Psoas muscle (tissue), 7 donors: ENCODE measurements at regions not wholly inside any gene's neighbourhood (a gene's known extent, or its start where the extent isn't known, plus 50 kb on each side); places are given as distances from the start of the nearest gene placed in this dataset.

Experiments used
- ATAC-seq, 4 donors: fragments of 200-7000 bp; cut with Tn5 transposase; one replicate each; pipeline ENCODE4 v1.9.1; 2020; ENCODE audit warnings: moderate library complexity in 3 of 4, mild to moderate bottlenecking in 2 of 4
- DNase-seq, 2 donors: peaks; one replicate each; pipeline ENCODE4 v3.0.0-alpha.2; 2020
- H3K27ac ChIP-seq: fragments of 200-600 bp; one replicate; pipeline ENCODE4 v1.8.0; 2022
- H3K27me3 ChIP-seq, 3 donors: fragments of 200-600 bp in 1 of 3; one replicate each; pipeline versions ENCODE4 v1.6.1 to v1.8.0; 2013 to 2022; ENCODE audit warnings: low read length in 2 of 3, mild to moderate bottlenecking in 2 of 3, moderate library complexity in 1 of 3; ENCODE audit not compliant: insufficient read depth in 3 of 3
- H3K36me3 ChIP-seq, 2 donors: fragments of 200-600 bp in 1 of 2; one replicate each; pipeline versions ENCODE4 v1.6.1 to v1.8.0; 2013 to 2022; ENCODE audit warnings: low read depth in 1 of 2, mild to moderate bottlenecking in 1 of 2, moderate library complexity in 1 of 2; ENCODE audit not compliant: insufficient read depth in 1 of 2
- H3K4me1 ChIP-seq: fragments of 200-600 bp; one replicate; pipeline ENCODE4 v1.8.0; 2022
- H3K4me3 ChIP-seq: fragments of 200-600 bp; one replicate; pipeline ENCODE4 v1.8.0; 2022; ENCODE audit warnings: mild to moderate bottlenecking
- H3K9me3 ChIP-seq: fragments of 200-600 bp; one replicate; pipeline ENCODE4 v1.8.0; 2022
- CTCF ChIP-seq: fragments of 200-600 bp; IDR thresholded peaks from one replicate; pipeline ENCODE4 v1.8.0; 2022; ENCODE audit warnings: antibody characterized with exemption
- WGBS, 3 donors: extraction: QIAGEN DNeasy Blood & Tissue Kit; methylation state at CpG; one replicate each; pipeline versions ENCODE4 v1.1.6 to v1.1.7; 2013; 5-methylcytosine and 5-hydroxymethylcytosine counted together
- intact Hi-C, 2 donors: fragments of 100-400 bp; cut with DNase I; formaldehyde crosslinking; loops; one replicate each; pipeline versions ENCODE4 v1.11.0 to v1.14.2; 2022
- donor health status: healthy with polysubstance abuse.
- donor health status: DM: no; HTN: no; CAD: no; lungs with moderate emphysema.
- donor health status: Bipolar disorder and iron deficiency.
- donor health status: healthy.
- donor health status: DM: yes; HTN: yes; CAD: no.
- donor health status: DM: no; HTN: no; CAD: no.
- donor health status: DM: yes; HTN: yes; CAD: no.

- ATAC-seq = no peak
- no peak for DNase-seq
- 92 to 98% (median 96%) methylated on average over 1 of the region's 1 CpG for WGBS, 3 donors
- no peak for TF ChIP-seq CTCF
- Histone ChIP-seq H3K27me3 (no peaks in the 10 kb centered on the region), H3K27ac (no peak overlapping the region), H3K36me3 (no peaks in the 10 kb centered on the region), H3K4me1 (no peaks in the 10 kb centered on the region), H3K4me3 (no peak overlapping the region), H3K9me3 (no peaks in the 10 kb centered on the region)
- intact Hi-C loops = no loop called here
These were observed 233.1 kb downstream of the NR4A2 start for GRCh38 chr2:156099382-156099781.

- no peak for DNase-seq
- intact Hi-C loops = no loop called here
- Histone ChIP-seq H3K27ac (no peak overlapping the region), H3K27me3 (no peaks in the 10 kb centered on the region), H3K9me3 (no peaks in the 10 kb centered on the region), H3K4me1 (no peaks in the 10 kb centered on the region), H3K36me3 (no peaks in the 10 kb centered on the region), H3K4me3 (no peak overlapping the region)
- ATAC-seq = no peak
- no peak for TF ChIP-seq CTCF
- WGBS, 3 donors = 58 to 70% (median 69%) methylated on average over 2 of the region's 2 CpGs
These were observed 234.0 kb downstream of the NR4A2 start for GRCh38 chr2:156098506-156098905.

- Histone ChIP-seq H3K4me1 (no peaks in the 10 kb centered on the region), H3K9me3 (no peaks in the 10 kb centered on the region), H3K4me3 (no peak overlapping the region), H3K36me3 (no peaks in the 10 kb centered on the region), H3K27me3 (peaks cover 0 to 2% (median 0%) of the 10 kb centered on the region in 3 donors), H3K27ac (no peak overlapping the region)
- ATAC-seq = no peak
- DNase-seq = no peak
- 73 to 85% (median 80%) methylated on average over 5 of the region's 5 CpGs for WGBS, 3 donors
- no peak for TF ChIP-seq CTCF
- intact Hi-C loops = no loop called here
These were observed 243.9 kb downstream of the NR4A2 start for GRCh38 chr2:156088587-156088986.

- ATAC-seq (no peak), DNase-seq (no peak)
- Histone ChIP-seq H3K9me3 (no peaks in the 10 kb centered on the region), H3K4me3 (no peak overlapping the region), H3K27ac (no peak overlapping the region), H3K27me3 (peaks cover 0 to 2% (median 0%) of the 10 kb centered on the region in 3 donors), H3K36me3 (no peaks in the 10 kb centered on the region), H3K4me1 (no peaks in the 10 kb centered on the region)
- 46 to 59% (median 53%) methylated on average over 2 of the region's 2 CpGs for WGBS, 3 donors
- intact Hi-C loops = no loop called here
- TF ChIP-seq CTCF = no peak
These were observed 244.6 kb downstream of the NR4A2 start for GRCh38 chr2:156087875-156088274.

- no peak for TF ChIP-seq CTCF
- Histone ChIP-seq H3K36me3 (no peaks in the 10 kb centered on the region), H3K27ac (no peak overlapping the region), H3K4me3 (no peak overlapping the region), H3K27me3 (no peaks in the 10 kb centered on the region), H3K4me1 (no peaks in the 10 kb centered on the region), H3K9me3 (no peaks in the 10 kb centered on the region)
- intact Hi-C loops = no loop called here
- ATAC-seq (no peak), DNase-seq (no peak)
- whole genome bisulfite sequencing, 3 donors = 60 to 61% (median 60%) methylated on average over 15 of the region's 15 CpGs
These were observed 248.6 kb downstream of the NR4A2 start for GRCh38 chr2:156083763-156084493.
